Vagina (tissue), 2 donors: ENCODE measurements at regions not wholly inside any gene's neighbourhood (a gene's known extent, or its start where the extent isn't known, plus 50 kb on each side); places are given as distances from the start of the nearest gene placed in this dataset.

ENCODE experiments used
- POLR2A ChIP-seq, 2 donors: fragments of 450-650 bp; IDR thresholded peaks; one replicate each; pipeline ENCODE4 v1.6.1; 2017; ENCODE audit warnings: antibody characterized with exemption in 2 of 2, mild to moderate bottlenecking in 2 of 2, moderate library complexity in 2 of 2
- TF ChIP-seq, protein P1 (sequence below), 3 experiments: fragments of 450-650 bp in 2 of 3; fragments of 200-600 bp in 1 of 3; sonication (generic) in 1 of 3; IDR thresholded peaks; one replicate each; pipeline ENCODE4 v1.5.1; 2017 to 2019; ENCODE audit warnings: antibody characterized with exemption in 3 of 3, mild to moderate bottlenecking in 2 of 3, moderate library complexity in 2 of 3

DNA sequence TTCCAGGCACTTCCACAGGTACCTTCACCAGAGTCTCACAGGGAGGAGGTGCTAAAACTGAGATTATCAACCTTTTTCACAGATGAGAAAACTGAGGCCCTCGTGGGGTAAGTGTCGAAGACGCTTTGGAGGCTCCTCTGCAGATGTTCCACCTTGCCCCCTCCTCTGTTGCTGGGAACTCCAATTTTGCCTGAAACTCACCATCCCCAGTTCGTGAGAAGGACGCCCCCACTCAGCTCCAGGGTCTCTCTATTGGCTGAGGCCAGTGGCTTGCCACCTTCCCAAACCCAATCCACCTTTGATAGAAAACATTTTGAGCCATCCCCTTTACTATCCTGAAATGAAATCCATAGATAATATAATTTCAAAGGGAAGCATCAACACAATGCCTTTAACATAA is 109.1 kb downstream of the CYP26B1 start:
- TF ChIP-seq, protein P1, sequence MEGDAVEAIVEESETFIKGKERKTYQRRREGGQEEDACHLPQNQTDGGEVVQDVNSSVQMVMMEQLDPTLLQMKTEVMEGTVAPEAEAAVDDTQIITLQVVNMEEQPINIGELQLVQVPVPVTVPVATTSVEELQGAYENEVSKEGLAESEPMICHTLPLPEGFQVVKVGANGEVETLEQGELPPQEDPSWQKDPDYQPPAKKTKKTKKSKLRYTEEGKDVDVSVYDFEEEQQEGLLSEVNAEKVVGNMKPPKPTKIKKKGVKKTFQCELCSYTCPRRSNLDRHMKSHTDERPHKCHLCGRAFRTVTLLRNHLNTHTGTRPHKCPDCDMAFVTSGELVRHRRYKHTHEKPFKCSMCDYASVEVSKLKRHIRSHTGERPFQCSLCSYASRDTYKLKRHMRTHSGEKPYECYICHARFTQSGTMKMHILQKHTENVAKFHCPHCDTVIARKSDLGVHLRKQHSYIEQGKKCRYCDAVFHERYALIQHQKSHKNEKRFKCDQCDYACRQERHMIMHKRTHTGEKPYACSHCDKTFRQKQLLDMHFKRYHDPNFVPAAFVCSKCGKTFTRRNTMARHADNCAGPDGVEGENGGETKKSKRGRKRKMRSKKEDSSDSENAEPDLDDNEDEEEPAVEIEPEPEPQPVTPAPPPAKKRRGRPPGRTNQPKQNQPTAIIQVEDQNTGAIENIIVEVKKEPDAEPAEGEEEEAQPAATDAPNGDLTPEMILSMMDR (IDR thresholded peaks at IDR 0.05): no peak
- no peak for TF ChIP-seq POLR2A (IDR thresholded peaks at IDR 0.05)
